GM12878 (cell line): ENCODE measurements at regions not wholly inside any gene's neighbourhood (a gene's known extent, or its start where the extent isn't known, plus 50 kb on each side); places are given as distances from the start of the nearest gene placed in this dataset.

Experiments used
- ATAC-seq: fragments of 200-7000 bp; cut with Tn5 transposase; 3 replicates; pipeline ENCODE4 v1.9.1; 2020; ENCODE audit warnings: mild to moderate bottlenecking, moderate library complexity
- BruUV-seq: library from RNA; stranded (reverse); fragments of 400-500 nt; replicated peaks from 2 replicates; lab custom pipeline; 2021; lab: Mats Ljungman, UMichigan
- CTCF ChIA-PET: fragments of 300-600 bp; sonication (Branson Sonifier 250); formaldehyde crosslinking; extraction: SDS; loops from one replicate; lab custom pipeline; 2021; ENCODE audit warnings: inconsistent platforms; lab: Yijun Ruan, JAX
- POLR2A ChIA-PET: fragments of 350-600 bp; formaldehyde crosslinking; extraction: SDS; loops from one replicate; lab custom pipeline; 2021; ENCODE audit warnings: inconsistent platforms; lab: Charles Lee
- RAD21 ChIA-PET: fragments of 300-600 bp; sonication (Branson Sonifier 250); formaldehyde crosslinking; loops from one replicate; lab custom pipeline; 2023; ENCODE audit warnings: antibody characterized with exemption; ENCODE audit not compliant: unreplicated experiment; lab: Charles Lee
- SMC1A ChIA-PET: fragments of 300-600 bp; sonication (Branson Sonifier 250); formaldehyde crosslinking; loops from one replicate; lab custom pipeline; 2023; ENCODE audit not compliant: unreplicated experiment, uncharacterized antibody; lab: Charles Lee
- DNase-seq: peaks from one replicate; pipeline ENCODE4 v3.0.0-alpha.2; 2011; ENCODE audit warnings: low read depth, low spot score
- FAIRE-seq: peaks from 3 replicates; lab custom pipeline; 2011; peaks lifted over from hg19 to GRCh38; lab: Jason Lieb, UNC
- H2AFZ ChIP-seq: 2 replicates; pipeline ENCODE4 v1.6.0; 2011; ENCODE audit warnings: low read depth, low read length, control low read depth; ENCODE audit not compliant: control insufficient read depth
- H3K27ac ChIP-seq: 2 replicates; pipeline ENCODE4 v1.5.1; 2011; ENCODE audit warnings: control low read depth; ENCODE audit not compliant: control insufficient read depth, insufficient read depth
- H3K27me3 ChIP-seq, 2 experiments: replicated peaks in 1 of 2; 2 replicates each; pipeline versions ENCODE4 v1.6.0 to v1.6.1; 2011; ENCODE audit warnings: low read length in 1 of 2; ENCODE audit not compliant: control insufficient read depth in 2 of 2, insufficient read depth in 2 of 2
- H3K36me3 ChIP-seq, 2 experiments: 2 replicates each; pipeline ENCODE4 v1.5.1; 2011; ENCODE audit warnings: low read length in 1 of 2; ENCODE audit not compliant: control insufficient read depth in 2 of 2, insufficient read depth in 2 of 2
- H3K4me1 ChIP-seq: 2 replicates; pipeline ENCODE4 v1.6.1; 2011; ENCODE audit warnings: mild to moderate bottlenecking, low read length, moderate library complexity, mixed read lengths; ENCODE audit not compliant: control insufficient read depth, insufficient read depth
- H3K4me2 ChIP-seq: 2 replicates; pipeline ENCODE4 v1.6.0; 2011; ENCODE audit warnings: control low read depth; ENCODE audit not compliant: control insufficient read depth, insufficient read depth
- H3K4me3 ChIP-seq: fragments of 200-600 bp; sonication (generic); 2 replicates; pipeline ENCODE4 v1.5.1; 2016
- H3K79me2 ChIP-seq: 2 replicates; pipeline ENCODE4 v1.6.0; 2011; ENCODE audit warnings: low read length; ENCODE audit not compliant: control insufficient read depth, insufficient read depth
- H3K9ac ChIP-seq: 2 replicates; pipeline ENCODE4 v1.8.0; 2011; ENCODE audit warnings: low read length, control low read depth, mixed read lengths; ENCODE audit not compliant: control insufficient read depth, insufficient read depth
- H3K9me3 ChIP-seq: replicated peaks from 3 replicates; pipeline ENCODE4 v1.5.1; 2011; ENCODE audit warnings: mild to moderate bottlenecking, low read length; ENCODE audit not compliant: control insufficient read depth, insufficient read depth
- H4K20me1 ChIP-seq: 2 replicates; pipeline ENCODE4 v1.6.0; 2011; ENCODE audit not compliant: control insufficient read depth, insufficient read depth
- CHD2 ChIP-seq: IDR thresholded peaks from 2 replicates; pipeline ENCODE4 v1.6.1; 2011; ENCODE audit warnings: low read depth, low read length, improper control_type of control experiment, borderline replicate concordance
- EED ChIP-seq: sonication (generic); IDR thresholded peaks from 2 replicates; pipeline ENCODE4 v1.6.1; 2016; ENCODE audit warnings: antibody characterized with exemption, low read depth
- HDGF ChIP-seq: fragments of 450-650 bp; IDR thresholded peaks from 2 replicates; pipeline ENCODE4 v1.6.1; 2016; ENCODE audit warnings: antibody characterized with exemption
- IRF4 ChIP-seq: IDR thresholded peaks from 2 replicates; pipeline ENCODE4 v1.6.1; 2011; ENCODE audit warnings: low read depth, low read length
- NBN ChIP-seq: fragments of 450-650 bp; IDR thresholded peaks from 2 replicates; pipeline ENCODE4 v1.6.1; 2016
- NFYB ChIP-seq: IDR thresholded peaks from 2 replicates; pipeline ENCODE4 v1.6.1; 2011; ENCODE audit warnings: low read depth, mild to moderate bottlenecking, low read length, improper control_type of control experiment, moderate library complexity; ENCODE audit not compliant: insufficient read depth
- POLR2A ChIP-seq: IDR thresholded peaks from 2 replicates; pipeline ENCODE4 v1.6.1; 2011; ENCODE audit warnings: low read depth, mild to moderate bottlenecking, low read length
- RB1 ChIP-seq: fragments of 450-650 bp; formaldehyde crosslinking; IDR thresholded peaks from 2 replicates; pipeline ENCODE4 v1.6.1; 2017; ENCODE audit warnings: mild to moderate bottlenecking, borderline replicate concordance
- SMAD5 ChIP-seq: IDR thresholded peaks from 2 replicates; pipeline ENCODE4 v1.6.1; 2016; ENCODE audit warnings: antibody characterized with exemption, low read depth
- SREBF1 ChIP-seq: IDR thresholded peaks from 2 replicates; pipeline ENCODE4 v1.6.1; 2012; ENCODE audit warnings: mild to moderate bottlenecking, low read length
- SUZ12 ChIP-seq: fragments of 200-600 bp; sonication (generic); IDR thresholded peaks from one replicate; pipeline ENCODE4 v1.6.1; 2018; ENCODE audit warnings: antibody characterized with exemption, mild to moderate bottlenecking; ENCODE audit not compliant: unreplicated experiment
- WGBS: methylation state at CpG from one replicate; pipeline ENCODE4 v1.1.6; 2016; ENCODE audit warnings: low lambda C conversion rate; ENCODE audit not compliant: insufficient replicate concordance, insufficient coverage; ENCODE audit errors: missing lambda C conversion rate; 5-methylcytosine and 5-hydroxymethylcytosine counted together
- in situ Hi-C: fragments of 300-500 bp; cut with MboI; formaldehyde crosslinking; loops from 9 replicates; pipeline ENCODE4 v1.14.3; 2018; ENCODE audit warnings: mixed read lengths
- intact Hi-C: fragments of 100-400 bp; cut with micrococcal nuclease; formaldehyde crosslinking; loops from one replicate; pipeline ENCODE4 v1.14.2; 2022; ENCODE audit not compliant: unreplicated experiment
- TF ChIP-seq, protein P1 (sequence below): fragments of 450-650 bp; IDR thresholded peaks from 2 replicates; pipeline ENCODE4 v1.6.1; 2017; ENCODE audit warnings: mild to moderate bottlenecking
- TF ChIP-seq, protein P2 (sequence below): fragments of 450-650 bp; formaldehyde crosslinking; IDR thresholded peaks from 2 replicates; pipeline ENCODE4 v1.5.0; 2022; ENCODE audit warnings: mild to moderate bottlenecking, missing genetic modification characterization
- TF ChIP-seq, protein P3 (sequence below): fragments of 450-650 bp; conservative IDR thresholded peaks from 2 replicates; pipeline ENCODE4 v1.6.1; 2017; ENCODE audit warnings: mild to moderate bottlenecking, moderate library complexity
- TF ChIP-seq, protein P4 (sequence below): fragments of 450-650 bp; IDR thresholded peaks from 2 replicates; pipeline ENCODE4 v1.6.1; 2017; ENCODE audit warnings: mild to moderate bottlenecking, moderate library complexity

DNA sequence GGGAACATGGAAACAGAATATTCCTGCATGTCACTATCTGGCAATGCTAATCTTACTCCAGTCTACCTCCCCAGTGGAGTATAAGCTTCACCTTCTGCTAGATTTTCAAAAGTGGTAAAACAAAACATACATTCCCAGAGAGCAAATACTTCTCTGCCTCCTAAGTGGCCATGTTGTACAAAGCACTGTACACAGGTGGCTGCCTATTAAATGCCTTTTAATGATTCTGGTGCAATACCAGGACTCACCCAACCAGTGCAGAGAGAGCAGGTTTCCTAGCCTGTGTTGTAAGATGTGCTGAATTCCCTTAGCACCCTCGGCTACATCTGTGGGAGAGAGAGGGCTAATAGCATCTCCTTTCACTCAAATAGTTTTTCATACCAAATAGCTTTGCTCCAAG, 684.3 kb upstream of the NRP1 start:
- Histone ChIP-seq H4K20me1 (no peaks in the 10 kb centered on the region), H3K27ac (no peak overlapping the region), H3K4me1 (no peaks in the 10 kb centered on the region), H3K4me3 (no peak overlapping the region), H3K9me3 (no peaks in the 10 kb centered on the region), H2AFZ (no peak overlapping the region), H3K4me2 (no peak overlapping the region), H3K36me3 (no peaks in the 10 kb centered on the region), H3K27me3 (no peaks in the 10 kb centered on the region), H3K79me2 (no peaks in the 10 kb centered on the region), H3K9ac (no peak overlapping the region)
- intact Hi-C loops (no loop called here), in situ Hi-C loops (no loop called here)
- POLR2A ChIA-PET: interaction anchor here (0.7 kb wide), 1 partner anchor 564 kb away, joined by 3 read pairs; no protein-coding TSS in a partner anchor
- CTCF ChIA-PET: interaction anchor here (0.8 to 1.6 kb wide), 6 partner anchors 10 to 619 kb away, joined by 3 to 5 read pairs (median 4); no protein-coding TSS in a partner anchor
- FAIRE-seq: no peak
- RAD21 ChIA-PET: interaction anchor here (0.7 to 1.2 kb wide), 3 partner anchors 103 to 687 kb away, joined by 3 read pairs; no protein-coding TSS in a partner anchor
- DNase-seq: no peak
- 35% methylated on average over 1 of the region's 1 CpG for WGBS
- SMC1A ChIA-PET: interaction anchor here (0.7 to 1.7 kb wide), 10 partner anchors 40 to 826 kb away, joined by 3 read pairs; no protein-coding TSS in a partner anchor
- peak; percentile 65 for ATAC-seq
- BruUV-seq: no TSS peak
- TF ChIP-seq EED: no peak
- no peak for TF ChIP-seq HDGF
- TF ChIP-seq SUZ12: no peak
- TF ChIP-seq NFYB: no peak
- TF ChIP-seq, protein P1, sequence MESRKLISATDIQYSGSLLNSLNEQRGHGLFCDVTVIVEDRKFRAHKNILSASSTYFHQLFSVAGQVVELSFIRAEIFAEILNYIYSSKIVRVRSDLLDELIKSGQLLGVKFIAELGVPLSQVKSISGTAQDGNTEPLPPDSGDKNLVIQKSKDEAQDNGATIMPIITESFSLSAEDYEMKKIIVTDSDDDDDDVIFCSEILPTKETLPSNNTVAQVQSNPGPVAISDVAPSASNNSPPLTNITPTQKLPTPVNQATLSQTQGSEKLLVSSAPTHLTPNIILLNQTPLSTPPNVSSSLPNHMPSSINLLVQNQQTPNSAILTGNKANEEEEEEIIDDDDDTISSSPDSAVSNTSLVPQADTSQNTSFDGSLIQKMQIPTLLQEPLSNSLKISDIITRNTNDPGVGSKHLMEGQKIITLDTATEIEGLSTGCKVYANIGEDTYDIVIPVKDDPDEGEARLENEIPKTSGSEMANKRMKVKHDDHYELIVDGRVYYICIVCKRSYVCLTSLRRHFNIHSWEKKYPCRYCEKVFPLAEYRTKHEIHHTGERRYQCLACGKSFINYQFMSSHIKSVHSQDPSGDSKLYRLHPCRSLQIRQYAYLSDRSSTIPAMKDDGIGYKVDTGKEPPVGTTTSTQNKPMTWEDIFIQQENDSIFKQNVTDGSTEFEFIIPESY: no peak
- no peak for TF ChIP-seq RB1
- TF ChIP-seq, protein P2, sequence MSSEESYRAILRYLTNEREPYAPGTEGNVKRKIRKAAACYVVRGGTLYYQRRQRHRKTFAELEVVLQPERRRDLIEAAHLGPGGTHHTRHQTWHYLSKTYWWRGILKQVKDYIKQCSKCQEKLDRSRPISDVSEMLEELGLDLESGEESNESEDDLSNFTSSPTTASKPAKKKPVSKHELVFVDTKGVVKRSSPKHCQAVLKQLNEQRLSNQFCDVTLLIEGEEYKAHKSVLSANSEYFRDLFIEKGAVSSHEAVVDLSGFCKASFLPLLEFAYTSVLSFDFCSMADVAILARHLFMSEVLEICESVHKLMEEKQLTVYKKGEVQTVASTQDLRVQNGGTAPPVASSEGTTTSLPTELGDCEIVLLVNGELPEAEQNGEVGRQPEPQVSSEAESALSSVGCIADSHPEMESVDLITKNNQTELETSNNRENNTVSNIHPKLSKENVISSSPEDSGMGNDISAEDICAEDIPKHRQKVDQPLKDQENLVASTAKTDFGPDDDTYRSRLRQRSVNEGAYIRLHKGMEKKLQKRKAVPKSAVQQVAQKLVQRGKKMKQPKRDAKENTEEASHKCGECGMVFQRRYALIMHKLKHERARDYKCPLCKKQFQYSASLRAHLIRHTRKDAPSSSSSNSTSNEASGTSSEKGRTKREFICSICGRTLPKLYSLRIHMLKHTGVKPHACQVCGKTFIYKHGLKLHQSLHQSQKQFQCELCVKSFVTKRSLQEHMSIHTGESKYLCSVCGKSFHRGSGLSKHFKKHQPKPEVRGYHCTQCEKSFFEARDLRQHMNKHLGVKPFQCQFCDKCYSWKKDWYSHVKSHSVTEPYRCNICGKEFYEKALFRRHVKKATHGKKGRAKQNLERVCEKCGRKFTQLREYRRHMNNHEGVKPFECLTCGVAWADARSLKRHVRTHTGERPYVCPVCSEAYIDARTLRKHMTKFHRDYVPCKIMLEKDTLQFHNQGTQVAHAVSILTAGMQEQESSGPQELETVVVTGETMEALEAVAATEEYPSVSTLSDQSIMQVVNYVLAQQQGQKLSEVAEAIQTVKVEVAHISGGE (CRISPR knock-in tag): no peak
- TF ChIP-seq POLR2A: no peak
- no peak for TF ChIP-seq SREBF1
- TF ChIP-seq CHD2: no peak
- no peak for TF ChIP-seq SMAD5
- no peak for TF ChIP-seq NBN
- TF ChIP-seq, protein P3, sequence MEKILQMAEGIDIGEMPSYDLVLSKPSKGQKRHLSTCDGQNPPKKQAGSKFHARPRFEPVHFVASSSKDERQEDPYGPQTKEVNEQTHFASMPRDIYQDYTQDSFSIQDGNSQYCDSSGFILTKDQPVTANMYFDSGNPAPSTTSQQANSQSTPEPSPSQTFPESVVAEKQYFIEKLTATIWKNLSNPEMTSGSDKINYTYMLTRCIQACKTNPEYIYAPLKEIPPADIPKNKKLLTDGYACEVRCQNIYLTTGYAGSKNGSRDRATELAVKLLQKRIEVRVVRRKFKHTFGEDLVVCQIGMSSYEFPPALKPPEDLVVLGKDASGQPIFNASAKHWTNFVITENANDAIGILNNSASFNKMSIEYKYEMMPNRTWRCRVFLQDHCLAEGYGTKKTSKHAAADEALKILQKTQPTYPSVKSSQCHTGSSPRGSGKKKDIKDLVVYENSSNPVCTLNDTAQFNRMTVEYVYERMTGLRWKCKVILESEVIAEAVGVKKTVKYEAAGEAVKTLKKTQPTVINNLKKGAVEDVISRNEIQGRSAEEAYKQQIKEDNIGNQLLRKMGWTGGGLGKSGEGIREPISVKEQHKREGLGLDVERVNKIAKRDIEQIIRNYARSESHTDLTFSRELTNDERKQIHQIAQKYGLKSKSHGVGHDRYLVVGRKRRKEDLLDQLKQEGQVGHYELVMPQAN: no peak
- TF ChIP-seq, protein P4, sequence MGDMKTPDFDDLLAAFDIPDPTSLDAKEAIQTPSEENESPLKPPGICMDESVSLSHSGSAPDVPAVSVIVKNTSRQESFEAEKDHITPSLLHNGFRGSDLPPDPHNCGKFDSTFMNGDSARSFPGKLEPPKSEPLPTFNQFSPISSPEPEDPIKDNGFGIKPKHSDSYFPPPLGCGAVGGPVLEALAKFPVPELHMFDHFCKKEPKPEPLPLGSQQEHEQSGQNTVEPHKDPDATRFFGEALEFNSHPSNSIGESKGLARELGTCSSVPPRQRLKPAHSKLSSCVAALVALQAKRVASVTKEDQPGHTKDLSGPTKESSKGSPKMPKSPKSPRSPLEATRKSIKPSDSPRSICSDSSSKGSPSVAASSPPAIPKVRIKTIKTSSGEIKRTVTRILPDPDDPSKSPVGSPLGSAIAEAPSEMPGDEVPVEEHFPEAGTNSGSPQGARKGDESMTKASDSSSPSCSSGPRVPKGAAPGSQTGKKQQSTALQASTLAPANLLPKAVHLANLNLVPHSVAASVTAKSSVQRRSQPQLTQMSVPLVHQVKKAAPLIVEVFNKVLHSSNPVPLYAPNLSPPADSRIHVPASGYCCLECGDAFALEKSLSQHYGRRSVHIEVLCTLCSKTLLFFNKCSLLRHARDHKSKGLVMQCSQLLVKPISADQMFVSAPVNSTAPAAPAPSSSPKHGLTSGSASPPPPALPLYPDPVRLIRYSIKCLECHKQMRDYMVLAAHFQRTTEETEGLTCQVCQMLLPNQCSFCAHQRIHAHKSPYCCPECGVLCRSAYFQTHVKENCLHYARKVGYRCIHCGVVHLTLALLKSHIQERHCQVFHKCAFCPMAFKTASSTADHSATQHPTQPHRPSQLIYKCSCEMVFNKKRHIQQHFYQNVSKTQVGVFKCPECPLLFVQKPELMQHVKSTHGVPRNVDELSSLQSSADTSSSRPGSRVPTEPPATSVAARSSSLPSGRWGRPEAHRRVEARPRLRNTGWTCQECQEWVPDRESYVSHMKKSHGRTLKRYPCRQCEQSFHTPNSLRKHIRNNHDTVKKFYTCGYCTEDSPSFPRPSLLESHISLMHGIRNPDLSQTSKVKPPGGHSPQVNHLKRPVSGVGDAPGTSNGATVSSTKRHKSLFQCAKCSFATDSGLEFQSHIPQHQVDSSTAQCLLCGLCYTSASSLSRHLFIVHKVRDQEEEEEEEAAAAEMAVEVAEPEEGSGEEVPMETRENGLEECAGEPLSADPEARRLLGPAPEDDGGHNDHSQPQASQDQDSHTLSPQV: no peak
- TF ChIP-seq IRF4: no peak
